GM12875 (cell line): ENCODE measurements at regions not wholly inside any gene's neighbourhood (a gene's known extent, or its start where the extent isn't known, plus 50 kb on each side); places are given as distances from the start of the nearest gene placed in this dataset.

ENCODE experiments used
- H3K4me3 ChIP-seq: one replicate; pipeline ENCODE4 v1.5.1; 2011; ENCODE audit warnings: low read depth, low read length, control low read depth
- CTCF ChIP-seq: IDR thresholded peaks from 2 replicates; pipeline ENCODE4 v1.5.1; 2011; ENCODE audit warnings: low read depth, mild to moderate bottlenecking, control low read depth, inconsistent platforms, low read length, moderate library complexity, borderline replicate concordance; ENCODE audit not compliant: insufficient read depth

- TF ChIP-seq CTCF, result no peak
- no peak overlapping the region for H3K4me3 ChIP-seq
Measured at GRCh38 chr3:150308481-150309256, 99.4 kb upstream of the TSC22D2 start.

- H3K4me3 ChIP-seq, result no peak overlapping the region
- TF ChIP-seq CTCF, result no peak
Measured at GRCh38 chr3:150308037-150308319, 100.1 kb upstream of the TSC22D2 start.

GRCh38 chr3:150307311-150308036, 100.6 kb upstream of the TSC22D2 start:
- TF ChIP-seq CTCF, result no peak

GRCh38 chr3:150306906-150307305, 101.2 kb upstream of the TSC22D2 start:
- H3K4me3 ChIP-seq, result no peak overlapping the region
- TF ChIP-seq CTCF, result no peak

More at GRCh38 chr3:150307311-150308036, 100.6 kb upstream of the TSC22D2 start:
- no peak overlapping the region for H3K4me3 ChIP-seq

GRCh38 chr3:150306083-150306482, 102.0 kb upstream of the TSC22D2 start:
- no peak overlapping the region for H3K4me3 ChIP-seq
- TF ChIP-seq CTCF, result no peak

GRCh38 chr3:150303768-150304167, 104.3 kb upstream of the TSC22D2 start:
- TF ChIP-seq CTCF, result peak; percentile 41; the same call in 1 of the 2 replicates
- no peak overlapping the region for H3K4me3 ChIP-seq

- no peak for TF ChIP-seq CTCF
- no peak overlapping the region for H3K4me3 ChIP-seq
Measured at GRCh38 chr3:150302246-150302645, 105.9 kb upstream of the TSC22D2 start.
